Liver (tissue), 3 donors: ENCODE measurements at regions not wholly inside any gene's neighbourhood (a gene's known extent, or its start where the extent isn't known, plus 50 kb on each side); places are given as distances from the start of the nearest gene placed in this dataset.
"Not testable (repeated sequence)": the region's sequence is repeated elsewhere in the genome, so short reads cannot be mapped to it uniquely, and the experiment has no call there.

Source experiments
- GABPA ChIP-seq, 2 donors: IDR thresholded peaks in 1 of 2; conservative IDR thresholded peaks in 1 of 2; 2 replicates each; pipeline ENCODE4 v1.6.1; 2016; ENCODE audit warnings: antibody characterized with exemption in 2 of 2, mild to moderate bottlenecking in 1 of 2, moderate library complexity in 1 of 2
- HNF4A ChIP-seq, 2 donors: conservative IDR thresholded peaks; 2 replicates each; pipeline ENCODE4 v1.6.1; 2016; ENCODE audit warnings: antibody characterized with exemption in 2 of 2, mild to moderate bottlenecking in 2 of 2
- JUND ChIP-seq, 2 donors: IDR thresholded peaks; 2 replicates each; pipeline ENCODE4 v1.6.1; 2016; ENCODE audit warnings: antibody characterized with exemption in 2 of 2
- RXRA ChIP-seq, 2 donors: IDR thresholded peaks; 2 replicates each; pipeline ENCODE4 v1.6.1; 2017 to 2018; ENCODE audit warnings: antibody characterized with exemption in 2 of 2, mild to moderate bottlenecking in 1 of 2
- SP1 ChIP-seq: IDR thresholded peaks from 2 replicates; pipeline ENCODE4 v1.6.1; 2018; ENCODE audit warnings: antibody characterized with exemption, mild to moderate bottlenecking
- TAF1 ChIP-seq: conservative IDR thresholded peaks from 2 replicates; pipeline ENCODE4 v1.6.1; 2016; ENCODE audit warnings: antibody characterized with exemption, mild to moderate bottlenecking
- TF ChIP-seq, protein P1 (sequence below): IDR thresholded peaks from 2 replicates; pipeline ENCODE4 v1.6.1; 2016; ENCODE audit warnings: antibody characterized with exemption
- TF ChIP-seq, protein P2 (sequence below): fragments of 150-350 bp; IDR thresholded peaks from 2 replicates; pipeline ENCODE4 v1.5.1; 2017; ENCODE audit warnings: improper control_type of control experiment, low read depth, low read length; ENCODE audit not compliant: missing input control
- TF ChIP-seq, protein P3 (sequence below): IDR thresholded peaks from 2 replicates; pipeline ENCODE4 v1.6.1; 2016; ENCODE audit warnings: antibody characterized with exemption
- TF ChIP-seq, protein P4 (sequence below): IDR thresholded peaks from 2 replicates; pipeline ENCODE4 v1.6.1; 2016; ENCODE audit warnings: antibody characterized with exemption, mild to moderate bottlenecking
- donor health status: healthy.
- donor health status: healthy.

DNA sequence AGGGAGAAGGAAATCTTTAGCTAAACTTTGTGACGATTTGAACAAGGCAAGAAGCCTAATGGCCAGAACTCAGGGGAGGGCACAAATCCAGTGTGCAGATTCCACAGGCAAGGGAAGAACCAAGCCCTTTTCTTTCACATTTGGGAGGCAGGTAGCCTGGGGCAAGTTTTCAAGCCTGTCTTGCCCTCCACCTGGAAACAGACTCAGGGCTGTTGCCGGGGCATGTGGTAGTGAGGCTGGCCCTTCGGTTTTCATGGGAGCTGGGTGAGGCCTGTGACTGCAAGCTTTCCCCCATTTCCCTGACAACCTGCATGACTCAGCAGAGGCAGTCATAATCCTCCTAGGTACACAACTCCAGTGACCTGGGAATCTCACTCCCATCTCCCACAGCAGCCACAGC is 331.6 kb upstream of the ACTRT1 start:
- TF ChIP-seq, protein P1, sequence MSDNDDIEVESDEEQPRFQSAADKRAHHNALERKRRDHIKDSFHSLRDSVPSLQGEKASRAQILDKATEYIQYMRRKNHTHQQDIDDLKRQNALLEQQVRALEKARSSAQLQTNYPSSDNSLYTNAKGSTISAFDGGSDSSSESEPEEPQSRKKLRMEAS = not testable (repeated sequence)
- TF ChIP-seq, protein P2, sequence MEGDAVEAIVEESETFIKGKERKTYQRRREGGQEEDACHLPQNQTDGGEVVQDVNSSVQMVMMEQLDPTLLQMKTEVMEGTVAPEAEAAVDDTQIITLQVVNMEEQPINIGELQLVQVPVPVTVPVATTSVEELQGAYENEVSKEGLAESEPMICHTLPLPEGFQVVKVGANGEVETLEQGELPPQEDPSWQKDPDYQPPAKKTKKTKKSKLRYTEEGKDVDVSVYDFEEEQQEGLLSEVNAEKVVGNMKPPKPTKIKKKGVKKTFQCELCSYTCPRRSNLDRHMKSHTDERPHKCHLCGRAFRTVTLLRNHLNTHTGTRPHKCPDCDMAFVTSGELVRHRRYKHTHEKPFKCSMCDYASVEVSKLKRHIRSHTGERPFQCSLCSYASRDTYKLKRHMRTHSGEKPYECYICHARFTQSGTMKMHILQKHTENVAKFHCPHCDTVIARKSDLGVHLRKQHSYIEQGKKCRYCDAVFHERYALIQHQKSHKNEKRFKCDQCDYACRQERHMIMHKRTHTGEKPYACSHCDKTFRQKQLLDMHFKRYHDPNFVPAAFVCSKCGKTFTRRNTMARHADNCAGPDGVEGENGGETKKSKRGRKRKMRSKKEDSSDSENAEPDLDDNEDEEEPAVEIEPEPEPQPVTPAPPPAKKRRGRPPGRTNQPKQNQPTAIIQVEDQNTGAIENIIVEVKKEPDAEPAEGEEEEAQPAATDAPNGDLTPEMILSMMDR = not testable (repeated sequence)
- TF ChIP-seq GABPA (IDR thresholded peaks at IDR 0.05 in 1 of 2, conservative IDR thresholded peaks at IDR 0.05 in 1 of 2); HNF4A (conservative IDR thresholded peaks at IDR 0.05); RXRA (IDR thresholded peaks at IDR 0.05); TAF1; JUND (IDR thresholded peaks at IDR 0.05); SP1: not testable (repeated sequence)
- TF ChIP-seq, protein P3, sequence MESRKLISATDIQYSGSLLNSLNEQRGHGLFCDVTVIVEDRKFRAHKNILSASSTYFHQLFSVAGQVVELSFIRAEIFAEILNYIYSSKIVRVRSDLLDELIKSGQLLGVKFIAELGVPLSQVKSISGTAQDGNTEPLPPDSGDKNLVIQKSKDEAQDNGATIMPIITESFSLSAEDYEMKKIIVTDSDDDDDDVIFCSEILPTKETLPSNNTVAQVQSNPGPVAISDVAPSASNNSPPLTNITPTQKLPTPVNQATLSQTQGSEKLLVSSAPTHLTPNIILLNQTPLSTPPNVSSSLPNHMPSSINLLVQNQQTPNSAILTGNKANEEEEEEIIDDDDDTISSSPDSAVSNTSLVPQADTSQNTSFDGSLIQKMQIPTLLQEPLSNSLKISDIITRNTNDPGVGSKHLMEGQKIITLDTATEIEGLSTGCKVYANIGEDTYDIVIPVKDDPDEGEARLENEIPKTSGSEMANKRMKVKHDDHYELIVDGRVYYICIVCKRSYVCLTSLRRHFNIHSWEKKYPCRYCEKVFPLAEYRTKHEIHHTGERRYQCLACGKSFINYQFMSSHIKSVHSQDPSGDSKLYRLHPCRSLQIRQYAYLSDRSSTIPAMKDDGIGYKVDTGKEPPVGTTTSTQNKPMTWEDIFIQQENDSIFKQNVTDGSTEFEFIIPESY = not testable (repeated sequence)
- TF ChIP-seq, protein P4, sequence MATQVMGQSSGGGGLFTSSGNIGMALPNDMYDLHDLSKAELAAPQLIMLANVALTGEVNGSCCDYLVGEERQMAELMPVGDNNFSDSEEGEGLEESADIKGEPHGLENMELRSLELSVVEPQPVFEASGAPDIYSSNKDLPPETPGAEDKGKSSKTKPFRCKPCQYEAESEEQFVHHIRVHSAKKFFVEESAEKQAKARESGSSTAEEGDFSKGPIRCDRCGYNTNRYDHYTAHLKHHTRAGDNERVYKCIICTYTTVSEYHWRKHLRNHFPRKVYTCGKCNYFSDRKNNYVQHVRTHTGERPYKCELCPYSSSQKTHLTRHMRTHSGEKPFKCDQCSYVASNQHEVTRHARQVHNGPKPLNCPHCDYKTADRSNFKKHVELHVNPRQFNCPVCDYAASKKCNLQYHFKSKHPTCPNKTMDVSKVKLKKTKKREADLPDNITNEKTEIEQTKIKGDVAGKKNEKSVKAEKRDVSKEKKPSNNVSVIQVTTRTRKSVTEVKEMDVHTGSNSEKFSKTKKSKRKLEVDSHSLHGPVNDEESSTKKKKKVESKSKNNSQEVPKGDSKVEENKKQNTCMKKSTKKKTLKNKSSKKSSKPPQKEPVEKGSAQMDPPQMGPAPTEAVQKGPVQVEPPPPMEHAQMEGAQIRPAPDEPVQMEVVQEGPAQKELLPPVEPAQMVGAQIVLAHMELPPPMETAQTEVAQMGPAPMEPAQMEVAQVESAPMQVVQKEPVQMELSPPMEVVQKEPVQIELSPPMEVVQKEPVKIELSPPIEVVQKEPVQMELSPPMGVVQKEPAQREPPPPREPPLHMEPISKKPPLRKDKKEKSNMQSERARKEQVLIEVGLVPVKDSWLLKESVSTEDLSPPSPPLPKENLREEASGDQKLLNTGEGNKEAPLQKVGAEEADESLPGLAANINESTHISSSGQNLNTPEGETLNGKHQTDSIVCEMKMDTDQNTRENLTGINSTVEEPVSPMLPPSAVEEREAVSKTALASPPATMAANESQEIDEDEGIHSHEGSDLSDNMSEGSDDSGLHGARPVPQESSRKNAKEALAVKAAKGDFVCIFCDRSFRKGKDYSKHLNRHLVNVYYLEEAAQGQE = not testable (repeated sequence)
